Endothelial cell of umbilical vein (primary cell): ENCODE measurements at regions not wholly inside any gene's neighbourhood (a gene's known extent, or its start where the extent isn't known, plus 50 kb on each side); places are given as distances from the start of the nearest gene placed in this dataset.

Experiments used
- BruUV-seq: library from RNA; stranded (reverse); fragments of 400-500 nt; replicated peaks from 2 replicates; lab custom pipeline; 2021; lab: Mats Ljungman, UMichigan
- CTCF ChIA-PET: fragments of 300-600, 350-600 bp; sonication (Branson Sonifier 250); formaldehyde crosslinking; loops from one replicate; lab custom pipeline; 2021; ENCODE audit warnings: antibody characterized with exemption, inconsistent platforms; lab: Charles Lee
- POLR2A ChIA-PET: fragments of 300-600, 350-600 bp; sonication (Branson Sonifier 250); formaldehyde crosslinking; loops from one replicate; lab custom pipeline; 2021; ENCODE audit warnings: antibody characterized with exemption, inconsistent platforms; lab: Charles Lee
- DNase-seq: peaks from one replicate; pipeline ENCODE4 v3.0.0-alpha.2; 2011; ENCODE audit warnings: low read depth, low spot score
- FAIRE-seq: peaks from 2 replicates; lab custom pipeline; 2011; peaks lifted over from hg19 to GRCh38; lab: Jason Lieb, UNC
- H2AFZ ChIP-seq: 2 replicates; pipeline ENCODE4 v1.6.0; 2012; ENCODE audit warnings: low read depth, low read length, control low read depth, inconsistent platforms
- H3K27ac ChIP-seq: 2 replicates; pipeline ENCODE4 v1.5.1; 2011; ENCODE audit warnings: low read depth, mild to moderate bottlenecking, control low read depth, low read length, moderate library complexity; ENCODE audit not compliant: insufficient read depth
- H3K27me3 ChIP-seq, 2 experiments: 2 replicates each; pipeline versions ENCODE4 v1.6.0 to v1.6.1; 2011; ENCODE audit warnings: low read length in 2 of 2, mixed read lengths in 1 of 2; ENCODE audit not compliant: control insufficient read depth in 2 of 2, insufficient read depth in 2 of 2
- H3K36me3 ChIP-seq, 2 experiments: 2 replicates in 1 of 2; 3 replicates in 1 of 2; pipeline ENCODE4 v1.5.1; 2011; ENCODE audit warnings: low read length in 2 of 2, mild to moderate bottlenecking in 1 of 2, moderate library complexity in 1 of 2; ENCODE audit not compliant: control insufficient read depth in 2 of 2, insufficient read depth in 2 of 2; ENCODE audit errors: extremely low read depth in 1 of 2
- H3K4me1 ChIP-seq: 3 replicates; pipeline ENCODE4 v1.5.1; 2011; ENCODE audit warnings: mild to moderate bottlenecking, low read length; ENCODE audit not compliant: control insufficient read depth, insufficient read depth; ENCODE audit errors: extremely low read depth
- H3K4me2 ChIP-seq: 2 replicates; pipeline ENCODE4 v1.6.1; 2011; ENCODE audit warnings: low read length, control low read depth, mixed read lengths; ENCODE audit not compliant: insufficient read depth
- H3K4me3 ChIP-seq, 3 experiments: fragments of 200-600 bp in 1 of 3; sonication (generic), shearing (Covaris generic) in 1 of 3; replicated peaks in 1 of 3; 2 replicates each; pipeline ENCODE4 v1.5.1; 2011 to 2016; ENCODE audit warnings: control low read depth in 3 of 3, low read length in 3 of 3, mild to moderate bottlenecking in 2 of 3, inconsistent platforms in 1 of 3, low read depth in 1 of 3, moderate library complexity in 1 of 3; ENCODE audit not compliant: insufficient read depth in 1 of 3
- H3K79me2 ChIP-seq: 2 replicates; pipeline ENCODE4 v1.6.0; 2012; ENCODE audit warnings: low read length, inconsistent platforms; ENCODE audit not compliant: control insufficient read depth, insufficient read depth
- H3K9ac ChIP-seq: replicated peaks from 2 replicates; pipeline ENCODE3; 2011; ENCODE audit warnings: low read length, control low read depth; ENCODE audit not compliant: insufficient read depth; ENCODE audit errors: extremely low read depth
- H3K9me1 ChIP-seq: replicated peaks from 3 replicates; pipeline ENCODE4 v1.6.0; 2011; ENCODE audit warnings: mild to moderate bottlenecking, low read length; ENCODE audit not compliant: control insufficient read depth, insufficient read depth; ENCODE audit errors: extremely low read depth
- H3K9me3 ChIP-seq: replicated peaks from 2 replicates; pipeline ENCODE4 v1.5.1; 2012; ENCODE audit warnings: low read length, inconsistent platforms; ENCODE audit not compliant: control insufficient read depth, insufficient read depth
- H4K20me1 ChIP-seq: replicated peaks from 2 replicates; pipeline ENCODE3; 2011; ENCODE audit warnings: mild to moderate bottlenecking, low read length; ENCODE audit not compliant: control insufficient read depth, insufficient read depth; ENCODE audit errors: extremely low read depth
- EZH2 ChIP-seq: IDR thresholded peaks from 2 replicates; pipeline ENCODE4 v1.6.1; 2012; ENCODE audit warnings: borderline replicate concordance, low read depth, mild to moderate bottlenecking, moderate library complexity, low read length, inconsistent platforms; ENCODE audit not compliant: severe bottlenecking
- FOS ChIP-seq: IDR thresholded peaks from 2 replicates; pipeline ENCODE4 v1.6.1; 2011; ENCODE audit warnings: mild to moderate bottlenecking, low read length, moderate library complexity, borderline replicate concordance; ENCODE audit not compliant: insufficient read depth
- GATA2 ChIP-seq: IDR thresholded peaks from 2 replicates; pipeline ENCODE4 v1.7.0; 2011; ENCODE audit warnings: low read depth, mild to moderate bottlenecking, moderate library complexity, mixed read lengths, low read length; ENCODE audit not compliant: insufficient read length, insufficient read depth
- JUN ChIP-seq: IDR thresholded peaks from 2 replicates; pipeline ENCODE4 v1.6.1; 2011; ENCODE audit warnings: borderline replicate concordance, low read depth; ENCODE audit not compliant: insufficient read length, insufficient read depth
- MYC ChIP-seq: IDR thresholded peaks from one replicate; pipeline ENCODE4 v1.6.1; 2011; ENCODE audit warnings: mild to moderate bottlenecking, low read depth, low read length
- POLR2A ChIP-seq: IDR thresholded peaks from 2 replicates; pipeline ENCODE4 v1.6.1; 2012; ENCODE audit warnings: low read depth, mild to moderate bottlenecking, control low read depth, low read length
- POLR2AphosphoS5 ChIP-seq: IDR thresholded peaks from 2 replicates; pipeline ENCODE4 v1.6.1; 2012; ENCODE audit warnings: low read depth, mild to moderate bottlenecking, control low read depth, low read length, moderate library complexity; ENCODE audit not compliant: insufficient read depth
- dilution Hi-C: fragments of 300-500 bp; cut with MboI; formaldehyde crosslinking; loops from one replicate; pipeline ENCODE4 v1.15.0; 2019; ENCODE audit warnings: low sequenced_read_pairs; ENCODE audit not compliant: extremely low pct_ligation_motif_present
- intact Hi-C: fragments of 100-400 bp; cut with micrococcal nuclease; formaldehyde crosslinking; loops from one replicate; pipeline ENCODE4 v1.10.0; 2022
- TF ChIP-seq, protein P1 (sequence below), 2 donors: IDR thresholded peaks; 1 replicate in 1 of 2; 2 replicates in 1 of 2; pipeline ENCODE4 v1.5.1; 2011; ENCODE audit warnings: low read length in 2 of 2, mild to moderate bottlenecking in 2 of 2, moderate library complexity in 2 of 2, control low read depth in 1 of 2, inconsistent platforms in 1 of 2, low read depth in 1 of 2; ENCODE audit not compliant: insufficient read depth in 1 of 2; ENCODE audit errors: extremely low read depth in 1 of 2
- TF ChIP-seq, protein P2 (sequence below): IDR thresholded peaks from 2 replicates; pipeline ENCODE4 v1.6.1; 2011; ENCODE audit not compliant: insufficient read depth, insufficient read length

DNA sequence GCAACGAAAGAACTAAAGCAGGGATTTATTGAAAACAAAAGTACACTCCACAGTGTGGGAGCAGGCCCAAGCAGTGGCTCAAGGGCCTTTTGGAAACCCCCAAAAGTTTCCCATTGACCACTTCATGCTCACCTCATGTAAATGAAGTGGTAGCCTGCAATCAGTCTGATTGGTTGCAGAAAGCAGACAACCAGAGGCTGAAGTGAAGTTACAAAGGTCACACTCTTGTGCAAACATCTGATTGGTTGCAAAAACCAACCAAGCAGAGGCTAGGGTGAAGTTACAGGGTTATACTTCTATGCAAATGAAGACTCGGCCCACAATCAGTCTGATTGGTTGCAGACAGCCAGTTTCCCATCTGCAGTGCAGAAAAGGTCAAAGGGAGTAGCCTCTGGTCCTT lies 258.0 kb downstream of the YTHDC2 start:
- ChIA-PET POLR2A (no interaction called here), CTCF (no interaction called here)
- Histone ChIP-seq H3K4me3 (no peak overlapping the region), H3K9me1 (no peaks in the 10 kb centered on the region), H3K9me3 (no peaks in the 10 kb centered on the region), H2AFZ (no peak overlapping the region), H3K4me1 (no peaks in the 10 kb centered on the region), H4K20me1 (no peaks in the 10 kb centered on the region), H3K27me3 (no peaks in the 10 kb centered on the region), H3K36me3 (no peaks in the 10 kb centered on the region), H3K79me2 (no peaks in the 10 kb centered on the region), H3K27ac (no peak overlapping the region), H3K9ac (no peak overlapping the region), H3K4me2 (no peak overlapping the region)
- intact Hi-C loops (no loop called here), dilution Hi-C loops (no loop called here)
- TF ChIP-seq FOS (no peak), MYC (no peak), JUN (no peak), POLR2A (no peak), EZH2 (no peak), GATA2 (no peak), POLR2AphosphoS5 (no peak)
- TF ChIP-seq, protein P1, sequence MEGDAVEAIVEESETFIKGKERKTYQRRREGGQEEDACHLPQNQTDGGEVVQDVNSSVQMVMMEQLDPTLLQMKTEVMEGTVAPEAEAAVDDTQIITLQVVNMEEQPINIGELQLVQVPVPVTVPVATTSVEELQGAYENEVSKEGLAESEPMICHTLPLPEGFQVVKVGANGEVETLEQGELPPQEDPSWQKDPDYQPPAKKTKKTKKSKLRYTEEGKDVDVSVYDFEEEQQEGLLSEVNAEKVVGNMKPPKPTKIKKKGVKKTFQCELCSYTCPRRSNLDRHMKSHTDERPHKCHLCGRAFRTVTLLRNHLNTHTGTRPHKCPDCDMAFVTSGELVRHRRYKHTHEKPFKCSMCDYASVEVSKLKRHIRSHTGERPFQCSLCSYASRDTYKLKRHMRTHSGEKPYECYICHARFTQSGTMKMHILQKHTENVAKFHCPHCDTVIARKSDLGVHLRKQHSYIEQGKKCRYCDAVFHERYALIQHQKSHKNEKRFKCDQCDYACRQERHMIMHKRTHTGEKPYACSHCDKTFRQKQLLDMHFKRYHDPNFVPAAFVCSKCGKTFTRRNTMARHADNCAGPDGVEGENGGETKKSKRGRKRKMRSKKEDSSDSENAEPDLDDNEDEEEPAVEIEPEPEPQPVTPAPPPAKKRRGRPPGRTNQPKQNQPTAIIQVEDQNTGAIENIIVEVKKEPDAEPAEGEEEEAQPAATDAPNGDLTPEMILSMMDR (IDR thresholded peaks at IDR 0.05; ENCODE audit: extremely low read depth in 1 of 2, insufficient read depth in 1 of 2, low read depth in 1 of 2, low read length in 2 of 2) = no peak
- TF ChIP-seq, protein P2, sequence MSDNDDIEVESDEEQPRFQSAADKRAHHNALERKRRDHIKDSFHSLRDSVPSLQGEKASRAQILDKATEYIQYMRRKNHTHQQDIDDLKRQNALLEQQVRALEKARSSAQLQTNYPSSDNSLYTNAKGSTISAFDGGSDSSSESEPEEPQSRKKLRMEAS = no peak
- BruUV-seq = no TSS peak
- FAIRE-seq = no peak
- DNase-seq = no peak
